GM18505 (cell line): ENCODE measurements at regions not wholly inside any gene's neighbourhood (a gene's known extent, or its start where the extent isn't known, plus 50 kb on each side); places are given as distances from the start of the nearest gene placed in this dataset.

Source experiments
- ATAC-seq: cut with Tn5 transposase; IDR thresholded peaks from one replicate; pipeline ENCODE4 v1.9.1; 2021; ENCODE audit not compliant: unreplicated experiment
- POLR2A ChIP-seq: IDR thresholded peaks from 4 replicates; pipeline ENCODE4 v1.6.1; 2011; ENCODE audit warnings: borderline replicate concordance; ENCODE audit not compliant: insufficient read depth, insufficient read length; ENCODE audit errors: extremely low read depth

GRCh38 chr6:138592749-138593123 lies 93.4 kb upstream of the NHSL1 start:
- TF ChIP-seq POLR2A: no peak
- ATAC-seq: peak; percentile 72

GRCh38 chr6:138593124-138593877 lies 94.0 kb upstream of the NHSL1 start:
- peak; percentile 69 for ATAC-seq
- no peak for TF ChIP-seq POLR2A

- no peak for ATAC-seq
- TF ChIP-seq POLR2A: no peak
Observed at GRCh38 chr6:138593909-138594757, 94.8 kb upstream of the NHSL1 start.

- no peak for ATAC-seq
- no peak for TF ChIP-seq POLR2A
Observed at GRCh38 chr6:138594758-138595140, 95.5 kb upstream of the NHSL1 start.

GRCh38 chr6:138596126-138596525 lies 96.8 kb upstream of the NHSL1 start:
- TF ChIP-seq POLR2A: no peak
- no peak for ATAC-seq

GRCh38 chr6:138596591-138596990 lies 97.3 kb upstream of the NHSL1 start:
- TF ChIP-seq POLR2A: no peak
- ATAC-seq: no peak

GRCh38 chr6:138597336-138597735 lies 98.0 kb upstream of the NHSL1 start:
- no peak for ATAC-seq
- no peak for TF ChIP-seq POLR2A

GRCh38 chr6:138598562-138599173 lies 99.4 kb upstream of the NHSL1 start:
- no peak for ATAC-seq
- no peak for TF ChIP-seq POLR2A

- ATAC-seq: no peak
- TF ChIP-seq POLR2A: no peak
Observed at GRCh38 chr6:138600261-138600660, 101.0 kb upstream of the NHSL1 start.

GRCh38 chr6:138600726-138601125 lies 101.4 kb upstream of the NHSL1 start:
- TF ChIP-seq POLR2A: no peak
- ATAC-seq: no peak

- ATAC-seq: no peak
- TF ChIP-seq POLR2A: no peak
Observed at GRCh38 chr6:138601128-138601527, 101.8 kb upstream of the NHSL1 start.

GRCh38 chr6:138605958-138606357 lies 106.7 kb upstream of the NHSL1 start:
- ATAC-seq: no peak
- no peak for TF ChIP-seq POLR2A

GRCh38 chr6:138607478-138608433 lies 108.5 kb upstream of the NHSL1 start:
- no peak for ATAC-seq
- TF ChIP-seq POLR2A: no peak

GRCh38 chr6:138608896-138609295 lies 109.6 kb upstream of the NHSL1 start:
- no peak for TF ChIP-seq POLR2A
- no peak for ATAC-seq
